ENCODE measurements at regions not wholly inside any gene's neighbourhood (a gene's known extent, or its start where the extent isn't known, plus 50 kb on each side); places are given as distances from the start of the nearest gene placed in this dataset.

- TF ChIP-seq ZBTB21 (CRISPR knock-in tag; IDR thresholded peaks at IDR 0.05; ENCODE audit: borderline replicate concordance): no peak
- TF ChIP-seq ZNF263 (CRISPR knock-in tag; IDR thresholded peaks at IDR 0.05; ENCODE audit: low read depth): no peak
- TF ChIP-seq NR3C1 (CRISPR knock-in tag; conservative IDR thresholded peaks at IDR 0.05; ENCODE audit: low read depth): no peak
Measured at GRCh38 chr4:146088690-146089089, 86.8 kb upstream of the LSM6 start (continued).

- H3K4me1 Mint-ChIP-seq: no peaks in the 10 kb centered on the region
- CTCF ChIA-PET: no interaction called here
- H3K9me3 Mint-ChIP-seq: no peaks in the 10 kb centered on the region
- DNase-seq (ENCODE audit: low spot score) (no peak), ATAC-seq (no peak)
- TF ChIP-seq, protein P1, sequence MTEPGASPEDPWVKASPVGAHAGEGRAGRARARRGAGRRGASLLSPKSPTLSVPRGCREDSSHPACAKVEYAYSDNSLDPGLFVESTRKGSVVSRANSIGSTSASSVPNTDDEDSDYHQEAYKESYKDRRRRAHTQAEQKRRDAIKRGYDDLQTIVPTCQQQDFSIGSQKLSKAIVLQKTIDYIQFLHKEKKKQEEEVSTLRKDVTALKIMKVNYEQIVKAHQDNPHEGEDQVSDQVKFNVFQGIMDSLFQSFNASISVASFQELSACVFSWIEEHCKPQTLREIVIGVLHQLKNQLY (CRISPR knock-in tag; IDR thresholded peaks at IDR 0.05): no peak
- no peak for TF ChIP-seq GRHL2 (CRISPR knock-in tag; IDR thresholded peaks at IDR 0.05; ENCODE audit: insufficient replicate concordance, severe bottlenecking)
- no peak for TF ChIP-seq NR2C2 (CRISPR knock-in tag; IDR thresholded peaks at IDR 0.05)
- TF ChIP-seq, protein P2, sequence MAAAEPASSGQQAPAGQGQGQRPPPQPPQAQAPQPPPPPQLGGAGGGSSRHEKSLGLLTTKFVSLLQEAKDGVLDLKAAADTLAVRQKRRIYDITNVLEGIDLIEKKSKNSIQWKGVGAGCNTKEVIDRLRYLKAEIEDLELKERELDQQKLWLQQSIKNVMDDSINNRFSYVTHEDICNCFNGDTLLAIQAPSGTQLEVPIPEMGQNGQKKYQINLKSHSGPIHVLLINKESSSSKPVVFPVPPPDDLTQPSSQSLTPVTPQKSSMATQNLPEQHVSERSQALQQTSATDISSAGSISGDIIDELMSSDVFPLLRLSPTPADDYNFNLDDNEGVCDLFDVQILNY (CRISPR knock-in tag; IDR thresholded peaks at IDR 0.05): no peak
- no peak for TF ChIP-seq ZNF232 (CRISPR knock-in tag; IDR thresholded peaks at IDR 0.05)
- TF ChIP-seq ATF1 (CRISPR knock-in tag; IDR thresholded peaks at IDR 0.05): no peak
- no peak for TF ChIP-seq HMGA2 (CRISPR knock-in tag; IDR thresholded peaks at IDR 0.05)
- TF ChIP-seq, protein P3, sequence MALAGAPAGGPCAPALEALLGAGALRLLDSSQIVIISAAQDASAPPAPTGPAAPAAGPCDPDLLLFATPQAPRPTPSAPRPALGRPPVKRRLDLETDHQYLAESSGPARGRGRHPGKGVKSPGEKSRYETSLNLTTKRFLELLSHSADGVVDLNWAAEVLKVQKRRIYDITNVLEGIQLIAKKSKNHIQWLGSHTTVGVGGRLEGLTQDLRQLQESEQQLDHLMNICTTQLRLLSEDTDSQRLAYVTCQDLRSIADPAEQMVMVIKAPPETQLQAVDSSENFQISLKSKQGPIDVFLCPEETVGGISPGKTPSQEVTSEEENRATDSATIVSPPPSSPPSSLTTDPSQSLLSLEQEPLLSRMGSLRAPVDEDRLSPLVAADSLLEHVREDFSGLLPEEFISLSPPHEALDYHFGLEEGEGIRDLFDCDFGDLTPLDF (CRISPR knock-in tag; IDR thresholded peaks at IDR 0.05): no peak
- TF ChIP-seq RORB (CRISPR knock-in tag; IDR thresholded peaks at IDR 0.05): no peak
- no peak for TF ChIP-seq SMAD4 (CRISPR knock-in tag; IDR thresholded peaks at IDR 0.05)
- TF ChIP-seq, protein P4, sequence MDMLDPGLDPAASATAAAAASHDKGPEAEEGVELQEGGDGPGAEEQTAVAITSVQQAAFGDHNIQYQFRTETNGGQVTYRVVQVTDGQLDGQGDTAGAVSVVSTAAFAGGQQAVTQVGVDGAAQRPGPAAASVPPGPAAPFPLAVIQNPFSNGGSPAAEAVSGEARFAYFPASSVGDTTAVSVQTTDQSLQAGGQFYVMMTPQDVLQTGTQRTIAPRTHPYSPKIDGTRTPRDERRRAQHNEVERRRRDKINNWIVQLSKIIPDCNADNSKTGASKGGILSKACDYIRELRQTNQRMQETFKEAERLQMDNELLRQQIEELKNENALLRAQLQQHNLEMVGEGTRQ (CRISPR knock-in tag; IDR thresholded peaks at IDR 0.05): no peak
- TF ChIP-seq FOXJ3 (CRISPR knock-in tag; IDR thresholded peaks at IDR 0.05; ENCODE audit: borderline replicate concordance): no peak
- peaks cover 3% of the 10 kb centered on the region for H3K27me3 Mint-ChIP-seq (ENCODE audit: low read depth)
- POLR2A ChIA-PET: no interaction called here
- H3K36me3 Mint-ChIP-seq: no peaks in the 10 kb centered on the region
- no peak overlapping the region for H3K4me3 Mint-ChIP-seq
- H3K27ac Mint-ChIP-seq: no peak overlapping the region
Measured at GRCh38 chr4:146087856-146088255, 87.7 kb upstream of the LSM6 start.

DNA sequence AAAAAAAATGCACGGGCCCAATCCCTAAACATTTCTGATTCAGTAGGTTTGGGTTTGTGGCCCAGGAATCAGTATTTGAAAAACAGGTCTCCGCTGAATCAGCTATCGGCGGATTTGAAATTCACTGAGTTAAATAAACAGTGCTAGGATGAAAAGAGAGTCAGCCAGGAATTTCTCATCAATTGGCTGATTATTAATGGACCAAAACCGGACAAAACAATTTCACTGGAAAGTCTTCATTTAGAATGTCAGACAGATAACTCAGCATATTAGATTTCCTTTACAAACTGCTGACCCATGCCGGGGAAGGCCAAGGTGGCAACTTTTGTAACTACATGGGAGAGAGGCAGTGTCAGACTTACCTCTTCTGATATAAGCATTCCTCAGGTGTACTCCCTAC lies 99.4 kb upstream of the LSM6 start:
- DNase-seq (ENCODE audit: low spot score): no peak
- H3K27ac Mint-ChIP-seq: no peak overlapping the region
- no peaks in the 10 kb centered on the region for H3K36me3 Mint-ChIP-seq
- no peaks in the 10 kb centered on the region for H3K9me3 Mint-ChIP-seq
- ChIA-PET POLR2A (no interaction called here), CTCF (interaction anchor here (4.9 kb wide), 1 partner anchor 19 kb away, joined by 34 read pairs; no protein-coding TSS in a partner anchor)
- H3K4me3 Mint-ChIP-seq: no peak overlapping the region
- no peak for ATAC-seq
- H3K27me3 Mint-ChIP-seq (ENCODE audit: low read depth): no peaks in the 10 kb centered on the region; the same call in 1 of the 2 replicates
- H3K4me1 Mint-ChIP-seq: no peaks in the 10 kb centered on the region
- TF ChIP-seq TP53 (CRISPR knock-in tag; IDR thresholded peaks at IDR 0.05) (no peak), IRF1 (CRISPR knock-in tag; IDR thresholded peaks at IDR 0.05) (no peak), NFATC4 (CRISPR knock-in tag; IDR thresholded peaks at IDR 0.05) (no peak), JUN (CRISPR knock-in tag; IDR thresholded peaks at IDR 0.05) (no peak), ZNF425 (CRISPR knock-in tag; conservative IDR thresholded peaks at IDR 0.05) (no peak), ZNF219 (CRISPR knock-in tag; IDR thresholded peaks at IDR 0.05; ENCODE audit: borderline replicate concordance) (no peak), SMAD4 (CRISPR knock-in tag; IDR thresholded peaks at IDR 0.05) (no peak), NR2C2 (CRISPR knock-in tag; IDR thresholded peaks at IDR 0.05) (no peak)
- TF ChIP-seq, protein P5, sequence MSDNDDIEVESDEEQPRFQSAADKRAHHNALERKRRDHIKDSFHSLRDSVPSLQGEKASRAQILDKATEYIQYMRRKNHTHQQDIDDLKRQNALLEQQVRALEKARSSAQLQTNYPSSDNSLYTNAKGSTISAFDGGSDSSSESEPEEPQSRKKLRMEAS (CRISPR knock-in tag; IDR thresholded peaks at IDR 0.05): no peak
- TF ChIP-seq, protein P6, sequence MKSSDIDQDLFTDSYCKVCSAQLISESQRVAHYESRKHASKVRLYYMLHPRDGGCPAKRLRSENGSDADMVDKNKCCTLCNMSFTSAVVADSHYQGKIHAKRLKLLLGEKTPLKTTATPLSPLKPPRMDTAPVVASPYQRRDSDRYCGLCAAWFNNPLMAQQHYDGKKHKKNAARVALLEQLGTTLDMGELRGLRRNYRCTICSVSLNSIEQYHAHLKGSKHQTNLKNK (CRISPR knock-in tag; IDR thresholded peaks at IDR 0.05): no peak
- TF ChIP-seq, protein P7, sequence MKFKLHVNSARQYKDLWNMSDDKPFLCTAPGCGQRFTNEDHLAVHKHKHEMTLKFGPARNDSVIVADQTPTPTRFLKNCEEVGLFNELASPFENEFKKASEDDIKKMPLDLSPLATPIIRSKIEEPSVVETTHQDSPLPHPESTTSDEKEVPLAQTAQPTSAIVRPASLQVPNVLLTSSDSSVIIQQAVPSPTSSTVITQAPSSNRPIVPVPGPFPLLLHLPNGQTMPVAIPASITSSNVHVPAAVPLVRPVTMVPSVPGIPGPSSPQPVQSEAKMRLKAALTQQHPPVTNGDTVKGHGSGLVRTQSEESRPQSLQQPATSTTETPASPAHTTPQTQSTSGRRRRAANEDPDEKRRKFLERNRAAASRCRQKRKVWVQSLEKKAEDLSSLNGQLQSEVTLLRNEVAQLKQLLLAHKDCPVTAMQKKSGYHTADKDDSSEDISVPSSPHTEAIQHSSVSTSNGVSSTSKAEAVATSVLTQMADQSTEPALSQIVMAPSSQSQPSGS (CRISPR knock-in tag; IDR thresholded peaks at IDR 0.05; ENCODE audit: borderline replicate concordance, low read depth): no peak
- TF ChIP-seq, protein P3 (CRISPR knock-in tag; IDR thresholded peaks at IDR 0.05): no peak

All from WTC11 (cell line).